H9 (cell line): ENCODE measurements at regions not wholly inside any gene's neighbourhood (a gene's known extent, or its start where the extent isn't known, plus 50 kb on each side); places are given as distances from the start of the nearest gene placed in this dataset.

Experiments used
- DNase-seq: peaks from one replicate; pipeline ENCODE4 v3.0.0-alpha.2; 2017
- H2AFZ ChIP-seq: one replicate; pipeline ENCODE4 v1.6.1; 2013; ENCODE audit warnings: mild to moderate bottlenecking, low read length, control low read depth, moderate library complexity
- H2AK5ac ChIP-seq: 2 replicates; pipeline ENCODE4 v1.6.1; 2013; ENCODE audit warnings: low read length, control low read depth, mixed read lengths; ENCODE audit not compliant: insufficient read length
- H2BK120ac ChIP-seq: one replicate; pipeline ENCODE4 v1.6.1; 2013; ENCODE audit warnings: low read depth, mild to moderate bottlenecking, low read length, control low read depth, inconsistent platforms; ENCODE audit not compliant: poor library complexity, severe bottlenecking
- H2BK12ac ChIP-seq: 2 replicates; pipeline ENCODE4 v1.6.1; 2013; ENCODE audit warnings: low read length, control low read depth, mixed read lengths, low read depth; ENCODE audit not compliant: insufficient read length
- H2BK15ac ChIP-seq: 2 replicates; pipeline ENCODE4 v1.6.1; 2013; ENCODE audit warnings: low read depth, low read length, control low read depth
- H2BK20ac ChIP-seq: one replicate; pipeline ENCODE4 v1.6.1; 2013; ENCODE audit warnings: low read depth, mild to moderate bottlenecking, low read length, control low read depth, inconsistent platforms; ENCODE audit not compliant: poor library complexity, severe bottlenecking
- H2BK5ac ChIP-seq: 2 replicates; pipeline ENCODE4 v1.6.1; 2013; ENCODE audit warnings: low read length, control low read depth, mixed read lengths; ENCODE audit not compliant: insufficient read length
- H3K14ac ChIP-seq: 2 replicates; pipeline ENCODE4 v1.6.1; 2013; ENCODE audit warnings: low read length, control low read depth; ENCODE audit not compliant: insufficient read depth
- H3K18ac ChIP-seq: 2 replicates; pipeline ENCODE4 v1.6.1; 2013; ENCODE audit warnings: low read depth, mild to moderate bottlenecking, mixed read lengths, low read length, control low read depth; ENCODE audit not compliant: insufficient read length
- H3K23ac ChIP-seq: 2 replicates; pipeline ENCODE4 v1.6.1; 2013; ENCODE audit warnings: low read length, control low read depth, mixed read lengths, low read depth; ENCODE audit not compliant: insufficient read length
- H3K23me2 ChIP-seq: 2 replicates; pipeline ENCODE4 v1.6.1; 2013; ENCODE audit warnings: low read depth, mild to moderate bottlenecking, mixed read lengths, low read length, control low read depth; ENCODE audit not compliant: insufficient read length, poor library complexity, severe bottlenecking
- H3K27ac ChIP-seq: 2 replicates; pipeline ENCODE4 v1.5.1; 2013; ENCODE audit warnings: low read length, control low read depth, mixed read lengths, low read depth; ENCODE audit not compliant: insufficient read length
- H3K27me3 ChIP-seq: 2 replicates; pipeline ENCODE4 v1.6.1; 2013; ENCODE audit warnings: low read length, control low read depth, inconsistent platforms; ENCODE audit not compliant: insufficient read depth
- H3K4ac ChIP-seq: 2 replicates; pipeline ENCODE4 v1.6.1; 2013; ENCODE audit warnings: low read depth, mild to moderate bottlenecking, control low read depth, inconsistent platforms, low read length, moderate library complexity
- H3K4me1 ChIP-seq: 2 replicates; pipeline ENCODE4 v1.6.1; 2013; ENCODE audit warnings: low read length, control low read depth, inconsistent platforms; ENCODE audit not compliant: insufficient read depth
- H3K4me2 ChIP-seq: 2 replicates; pipeline ENCODE4 v1.6.1; 2013; ENCODE audit warnings: low read length, control low read depth, mixed read lengths; ENCODE audit not compliant: insufficient read length, insufficient read depth
- H3K56ac ChIP-seq: 2 replicates; pipeline ENCODE4 v1.6.1; 2013; ENCODE audit warnings: low read depth, mild to moderate bottlenecking, mixed read lengths, low read length, control low read depth; ENCODE audit not compliant: insufficient read length
- H3K79me1 ChIP-seq: 2 replicates; pipeline ENCODE4 v1.6.1; 2013; ENCODE audit warnings: low read depth, mild to moderate bottlenecking, moderate library complexity, low read length, control low read depth, inconsistent platforms; ENCODE audit not compliant: insufficient read depth, poor library complexity, severe bottlenecking
- H3K79me2 ChIP-seq: 2 replicates; pipeline ENCODE4 v1.6.1; 2013; ENCODE audit warnings: low read length, control low read depth, inconsistent platforms; ENCODE audit not compliant: insufficient read depth
- H3K9ac ChIP-seq: 2 replicates; pipeline ENCODE4 v1.6.1; 2013; ENCODE audit warnings: low read length, control low read depth, mixed read lengths; ENCODE audit not compliant: insufficient read length; ENCODE audit errors: extremely low read depth
- H3K9me3 ChIP-seq: one replicate; pipeline ENCODE4 v1.6.1; 2013; ENCODE audit warnings: low read depth, low read length, inconsistent platforms; ENCODE audit not compliant: control insufficient read depth
- H3T11ph ChIP-seq: one replicate; pipeline ENCODE4 v1.6.1; 2013; ENCODE audit warnings: mild to moderate bottlenecking, low read length, control low read depth, inconsistent platforms
- H4K20me1 ChIP-seq: one replicate; pipeline ENCODE4 v1.6.1; 2013; ENCODE audit not compliant: control insufficient read depth, insufficient read length, insufficient read depth
- H4K5ac ChIP-seq: 2 replicates; pipeline ENCODE4 v1.6.1; 2013; ENCODE audit warnings: low read depth, mild to moderate bottlenecking, mixed read lengths, low read length, control low read depth; ENCODE audit not compliant: insufficient read length
- H4K8ac ChIP-seq: replicated peaks from 2 replicates; pipeline ENCODE4 v1.6.1; 2013; ENCODE audit warnings: low read length, control low read depth, mixed read lengths, low read depth; ENCODE audit not compliant: insufficient read length
- H4K91ac ChIP-seq: 2 replicates; pipeline ENCODE4 v1.6.1; 2013; ENCODE audit warnings: low read depth, mild to moderate bottlenecking, moderate library complexity, mixed read lengths, low read length, control low read depth; ENCODE audit not compliant: insufficient read length
- H3K27ac Mint-ChIP-seq, 3 experiments: 2 replicates in 2 of 3; 3 replicates in 1 of 3; pipeline ENCODE4 v1.8.0; 2020 to 2021; ENCODE audit warnings: mixed read lengths in 3 of 3, mild to moderate bottlenecking in 1 of 3, moderate library complexity in 1 of 3
- H3K27me3 Mint-ChIP-seq: 2 replicates; pipeline ENCODE4 v1.8.0; 2021; ENCODE audit warnings: low read depth, mild to moderate bottlenecking, moderate library complexity, mixed read lengths
- H3K36me3 Mint-ChIP-seq, 3 experiments: 2 replicates in 2 of 3; 3 replicates in 1 of 3; pipeline ENCODE4 v1.8.0; 2020 to 2021; ENCODE audit warnings: low read depth in 3 of 3, mixed read lengths in 3 of 3; ENCODE audit not compliant: insufficient read depth in 1 of 3
- H3K4me1 Mint-ChIP-seq, 2 experiments: 2 replicates each; pipeline ENCODE4 v1.8.0; 2020; ENCODE audit warnings: mixed read lengths in 2 of 2
- H3K4me3 Mint-ChIP-seq, 2 experiments: 2 replicates in 1 of 2; 3 replicates in 1 of 2; pipeline ENCODE4 v1.8.0; 2020 to 2021; ENCODE audit warnings: mild to moderate bottlenecking in 2 of 2, mixed read lengths in 2 of 2, moderate library complexity in 1 of 2
- H3K9me3 Mint-ChIP-seq, 2 experiments: 2 replicates in 1 of 2; 3 replicates in 1 of 2; pipeline ENCODE4 v1.8.0; 2020; ENCODE audit warnings: mild to moderate bottlenecking in 2 of 2, mixed read lengths in 2 of 2, moderate library complexity in 1 of 2
- WGBS: extraction: QIAGEN DNeasy Blood & Tissue Kit; methylation state at CpG from one replicate; pipeline ENCODE4 v1.1.7; 2013; ENCODE audit warnings: missing lambda C conversion rate, low lambda C conversion rate, mixed read lengths; ENCODE audit not compliant: insufficient read length; ENCODE audit errors: extremely low coverage; 5-methylcytosine and 5-hydroxymethylcytosine counted together
- TF ChIP-seq, protein P1 (sequence below): fragments of 200-600 bp; sonication (generic); conservative IDR thresholded peaks from 3 replicates; pipeline ENCODE4 v1.8.0; 2021; ENCODE audit warnings: antibody characterized with exemption, mild to moderate bottlenecking

GRCh38 chr2:236717729-236718128, 148.1 kb downstream of the ACKR3 start:
- WGBS = no CpG with 5 or more reads among the region's 6 CpGs
- Histone ChIP-seq H3K27me3 (no peaks in the 10 kb centered on the region), H4K8ac (no peak overlapping the region), H3T11ph (no peak overlapping the region), H4K5ac (no peak overlapping the region), H2BK15ac (no peak overlapping the region), H2BK12ac (no peak overlapping the region), H3K9ac (no peak overlapping the region), H3K23ac (no peak overlapping the region), H3K4me2 (no peak overlapping the region), H3K27ac (no peak overlapping the region), H3K79me2 (no peaks in the 10 kb centered on the region), H4K91ac (no peak overlapping the region), H3K18ac (no peak overlapping the region), H3K23me2 (no peaks in the 10 kb centered on the region), H2BK120ac (no peak overlapping the region), H3K4ac (no peak overlapping the region), H3K14ac (no peak overlapping the region), H3K79me1 (no peaks in the 10 kb centered on the region), H2AFZ (no peak overlapping the region), H2BK20ac (no peak overlapping the region), H3K56ac (no peak overlapping the region), H2BK5ac (no peak overlapping the region), H3K4me1 (no peaks in the 10 kb centered on the region), H2AK5ac (no peak overlapping the region), H4K20me1 (no peaks in the 10 kb centered on the region), H3K9me3 (no peaks in the 10 kb centered on the region)
- Mint-ChIP-seq H3K27ac (no peak overlapping the region), H3K4me3 (no peak overlapping the region), H3K9me3 (no peaks in the 10 kb centered on the region), H3K4me1 (peaks cover 8 to 21% of the 10 kb centered on the region in 2 experiments), H3K27me3 (no peaks in the 10 kb centered on the region; the same call in 1 of the 2 replicates), H3K36me3 (no peaks in the 10 kb centered on the region)
- no peak for DNase-seq
- TF ChIP-seq, protein P1, sequence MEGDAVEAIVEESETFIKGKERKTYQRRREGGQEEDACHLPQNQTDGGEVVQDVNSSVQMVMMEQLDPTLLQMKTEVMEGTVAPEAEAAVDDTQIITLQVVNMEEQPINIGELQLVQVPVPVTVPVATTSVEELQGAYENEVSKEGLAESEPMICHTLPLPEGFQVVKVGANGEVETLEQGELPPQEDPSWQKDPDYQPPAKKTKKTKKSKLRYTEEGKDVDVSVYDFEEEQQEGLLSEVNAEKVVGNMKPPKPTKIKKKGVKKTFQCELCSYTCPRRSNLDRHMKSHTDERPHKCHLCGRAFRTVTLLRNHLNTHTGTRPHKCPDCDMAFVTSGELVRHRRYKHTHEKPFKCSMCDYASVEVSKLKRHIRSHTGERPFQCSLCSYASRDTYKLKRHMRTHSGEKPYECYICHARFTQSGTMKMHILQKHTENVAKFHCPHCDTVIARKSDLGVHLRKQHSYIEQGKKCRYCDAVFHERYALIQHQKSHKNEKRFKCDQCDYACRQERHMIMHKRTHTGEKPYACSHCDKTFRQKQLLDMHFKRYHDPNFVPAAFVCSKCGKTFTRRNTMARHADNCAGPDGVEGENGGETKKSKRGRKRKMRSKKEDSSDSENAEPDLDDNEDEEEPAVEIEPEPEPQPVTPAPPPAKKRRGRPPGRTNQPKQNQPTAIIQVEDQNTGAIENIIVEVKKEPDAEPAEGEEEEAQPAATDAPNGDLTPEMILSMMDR = no peak
